GM21381 (cell line): ENCODE measurements at regions not wholly inside any gene's neighbourhood (a gene's known extent, or its start where the extent isn't known, plus 50 kb on each side); places are given as distances from the start of the nearest gene placed in this dataset.
A peak's percentile ranks its signal among the peaks of the same experiment; 100 is the strongest.

ENCODE experiments used
- ATAC-seq: cut with Tn5 transposase; IDR thresholded peaks from one replicate; pipeline ENCODE4 v1.9.1; 2021; ENCODE audit warnings: mild to moderate bottlenecking, moderate library complexity; ENCODE audit not compliant: unreplicated experiment

DNA sequence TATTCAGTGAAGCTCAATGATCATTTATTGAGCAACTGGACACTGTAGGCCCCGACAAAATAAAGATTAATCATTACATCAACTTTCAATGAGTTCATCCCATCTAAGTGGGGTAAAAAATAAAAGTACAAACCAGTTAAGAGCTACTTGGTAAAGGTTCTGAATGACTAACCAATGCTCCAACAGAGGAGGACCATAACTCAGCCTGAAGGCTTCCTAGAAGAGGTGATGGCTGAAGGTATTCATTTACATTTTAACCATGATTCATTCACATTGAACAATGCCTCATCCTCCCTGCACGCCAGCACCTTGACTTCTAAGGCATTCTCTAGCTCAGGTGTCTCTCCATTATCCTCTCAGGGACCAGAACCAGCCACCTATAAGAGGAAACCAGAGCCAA is 201.4 kb downstream of the ZNF462 start:
- no peak for ATAC-seq

DNA sequence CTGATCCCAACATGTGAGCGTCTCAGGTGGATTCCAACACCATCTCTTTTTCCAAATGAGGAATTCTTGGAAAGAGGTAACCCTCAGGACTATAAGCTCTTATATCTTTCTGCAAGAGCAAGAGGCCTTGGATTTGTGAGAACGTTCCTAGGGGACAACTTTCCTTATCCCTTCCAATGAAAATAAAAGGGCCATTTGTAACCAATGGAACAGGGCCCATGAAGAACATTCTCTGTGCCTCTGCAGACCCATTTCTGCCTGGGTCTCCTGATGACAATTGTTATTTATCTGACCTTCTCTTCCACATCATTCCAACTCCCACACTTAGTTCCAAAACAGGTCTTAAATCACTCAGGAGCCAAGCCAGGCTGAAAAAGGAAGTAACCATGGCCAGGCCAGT is 202.6 kb downstream of the ZNF462 start:
- ATAC-seq = no peak

DNA sequence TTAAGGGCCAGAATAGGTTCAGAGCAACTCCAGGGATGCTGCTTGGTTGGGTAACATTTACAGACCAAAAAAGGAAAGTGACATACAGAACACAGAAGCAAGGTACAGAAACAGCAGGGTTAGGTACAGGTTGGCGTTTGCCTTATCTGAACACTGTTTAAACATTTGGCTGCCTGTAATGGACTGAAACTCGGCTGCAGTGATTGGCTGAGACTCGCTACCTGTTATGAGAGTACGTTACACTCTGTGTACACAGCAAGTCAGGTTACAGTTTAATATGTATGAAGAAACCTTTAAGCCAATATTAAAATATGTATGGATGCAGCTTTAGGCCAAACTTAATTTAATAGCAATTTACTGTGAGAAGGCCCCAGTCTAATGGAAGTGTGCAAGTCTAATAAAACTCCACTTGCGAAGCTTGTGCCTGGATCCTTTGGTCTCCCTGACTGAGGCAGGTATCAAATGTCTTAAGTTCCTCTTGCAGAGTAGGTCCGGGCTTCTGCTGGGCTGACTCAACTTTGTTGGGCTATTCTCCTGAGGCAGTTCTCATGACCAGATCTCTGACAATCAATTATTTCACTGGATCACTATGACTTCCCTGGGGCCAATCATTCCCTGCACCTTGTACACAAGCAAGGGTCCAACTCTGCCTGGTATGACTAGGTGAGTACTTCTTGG is 204.9 kb downstream of the ZNF462 start:
- no peak for ATAC-seq

DNA sequence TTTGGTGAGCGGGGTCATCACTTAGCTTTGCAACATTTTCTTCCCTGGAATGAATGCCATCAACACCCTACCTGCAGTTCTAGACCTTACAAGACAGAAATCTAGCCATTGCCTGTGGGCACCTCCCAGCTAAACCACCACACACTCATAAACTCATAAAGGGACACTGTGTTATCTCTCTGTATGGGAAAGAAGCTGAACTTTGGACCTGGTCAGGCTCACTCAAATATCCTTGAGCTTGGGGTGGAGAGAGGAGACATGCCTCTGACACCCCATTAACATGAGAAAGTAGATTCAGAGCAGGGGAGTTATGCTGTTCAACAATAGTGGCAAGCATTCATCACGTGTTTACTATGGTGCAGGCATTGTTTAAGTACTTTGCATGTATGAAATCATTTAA is 205.6 kb downstream of the ZNF462 start:
- no peak for ATAC-seq

DNA sequence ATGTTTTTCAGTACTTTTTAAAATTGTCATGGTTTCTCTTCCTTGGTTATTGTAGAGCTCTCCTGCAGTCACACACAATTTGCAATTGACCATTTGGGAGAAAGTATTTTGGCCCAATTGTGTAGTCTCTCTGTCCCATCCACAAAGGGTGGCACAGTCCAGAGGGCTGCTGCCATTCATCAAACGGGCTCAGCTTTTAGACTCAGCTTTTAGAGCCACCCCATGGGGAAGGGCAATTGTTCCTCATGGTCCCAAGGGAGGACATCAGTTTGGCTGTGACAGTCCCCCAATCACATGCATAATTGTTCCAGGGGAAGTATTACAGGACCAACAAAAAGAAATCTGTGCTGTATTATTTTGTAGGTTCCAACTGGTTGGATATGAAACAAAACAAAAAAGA is 207.6 kb downstream of the ZNF462 start:
- ATAC-seq = no peak

DNA sequence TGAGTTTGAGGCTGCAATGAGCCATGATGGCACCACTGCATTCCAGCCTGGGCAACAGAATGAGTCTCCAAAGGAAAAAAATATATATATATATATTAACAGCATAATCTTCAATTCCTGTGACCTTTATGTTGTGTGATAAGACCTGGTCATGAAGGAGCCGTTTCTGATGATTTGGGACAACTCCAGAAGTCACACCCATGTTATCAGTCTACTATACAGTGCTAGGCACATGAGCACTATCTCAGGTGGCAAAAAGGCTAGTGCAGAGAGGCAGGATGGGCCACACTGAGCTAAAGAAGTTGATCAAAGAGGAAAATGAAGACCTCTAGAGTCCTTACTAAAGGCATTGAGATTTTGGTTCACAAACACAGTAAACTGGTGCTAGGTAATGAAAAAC is 205.0 kb upstream of the RAD23B start:
- no peak for ATAC-seq

DNA sequence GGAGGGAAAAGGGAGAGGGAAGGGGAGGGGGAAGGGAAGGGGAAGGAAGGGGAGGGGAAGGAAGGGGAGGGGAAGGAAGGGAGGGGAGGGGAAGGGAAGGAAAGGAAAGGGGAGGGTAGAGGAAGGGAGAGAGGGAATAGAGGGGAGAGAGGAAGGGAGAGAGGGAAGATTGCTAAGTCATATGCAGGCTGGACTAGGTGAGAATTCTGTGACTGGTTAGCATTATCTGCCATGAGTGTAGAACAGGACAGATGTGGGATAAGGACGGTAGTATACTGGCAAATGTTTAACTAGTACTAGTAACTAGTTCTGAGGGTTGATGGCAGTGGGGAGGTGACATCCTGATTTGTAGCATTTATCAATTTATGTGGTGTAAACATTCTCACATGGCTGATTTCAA is 203.5 kb upstream of the RAD23B start:
- no peak for ATAC-seq

DNA sequence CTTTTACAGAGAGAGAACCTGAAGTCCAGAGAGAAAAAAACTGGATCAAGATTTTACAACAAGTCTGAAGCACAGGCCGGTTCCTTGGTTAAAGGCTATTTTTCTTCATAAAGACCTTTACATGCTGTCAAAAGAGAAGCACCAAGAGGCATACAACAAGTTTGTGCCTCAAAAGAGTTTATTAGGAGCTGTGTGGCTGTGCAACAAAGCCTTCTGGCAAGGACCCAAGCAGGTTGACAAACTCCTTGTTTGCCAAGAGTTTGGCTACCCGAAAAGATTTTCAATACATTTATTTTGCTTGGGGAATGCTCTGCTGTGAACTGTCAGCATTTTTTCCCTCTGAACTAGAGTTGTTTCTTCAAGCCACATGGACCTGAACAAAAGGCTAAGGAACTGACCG is 202.9 kb upstream of the RAD23B start:
- no peak for ATAC-seq

DNA sequence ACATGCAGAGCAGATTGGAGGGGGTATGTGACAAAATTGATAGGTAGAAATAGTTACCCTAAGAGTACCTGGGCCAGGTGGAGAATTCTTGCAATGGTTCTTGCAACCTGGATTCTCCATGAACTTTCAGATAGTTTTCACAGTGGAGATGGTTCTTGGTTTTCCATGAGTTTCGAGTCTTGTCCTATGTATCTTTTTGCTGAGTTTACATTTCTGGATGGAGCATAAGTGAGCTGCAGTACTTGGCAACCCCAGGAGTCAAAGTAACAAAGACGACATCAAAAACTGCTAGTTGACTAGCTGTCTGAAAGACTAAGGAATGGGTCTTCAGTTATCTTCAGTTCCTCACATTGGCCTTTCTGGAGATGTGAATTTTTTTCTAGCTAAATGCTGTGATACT is 196.6 kb upstream of the RAD23B start:
- ATAC-seq = no peak

DNA sequence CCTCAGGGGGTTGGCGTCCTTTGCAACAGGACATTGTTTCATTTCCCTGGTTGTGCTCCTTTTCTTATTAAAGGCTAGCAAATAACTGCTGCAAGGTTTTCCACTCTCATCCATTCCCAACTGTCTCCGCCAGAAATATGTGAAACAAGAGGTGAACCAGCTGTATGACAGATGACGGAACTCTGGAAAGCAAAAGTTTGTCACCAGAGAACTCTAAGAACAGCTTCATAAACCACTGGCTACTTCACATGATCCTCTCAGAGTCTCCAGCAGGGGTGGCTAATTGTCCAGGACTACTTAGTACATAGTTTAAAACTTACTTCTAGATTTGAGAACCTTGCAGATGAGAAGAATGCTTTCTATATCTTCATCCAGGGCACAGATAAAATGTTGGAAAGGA is 195.9 kb upstream of the RAD23B start:
- ATAC-seq = no peak

DNA sequence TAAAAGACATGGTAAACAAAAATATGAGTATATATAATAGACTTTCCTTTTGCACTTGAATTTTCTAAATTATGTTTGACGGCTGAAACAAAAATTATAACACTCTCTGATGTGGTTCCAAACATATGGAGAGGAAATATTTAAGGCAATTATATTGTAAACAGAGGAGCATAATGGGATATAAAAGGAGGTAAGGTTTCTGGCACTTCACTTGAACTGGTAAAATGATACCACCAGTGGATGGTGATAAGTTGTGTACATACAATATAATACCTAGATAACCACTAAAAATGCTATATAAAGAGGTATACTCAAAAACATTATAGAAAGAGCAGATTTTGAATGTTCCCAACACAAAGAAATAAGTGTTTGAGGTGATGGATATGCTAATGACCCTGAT is 192.9 kb upstream of the RAD23B start:
- ATAC-seq = no peak

DNA sequence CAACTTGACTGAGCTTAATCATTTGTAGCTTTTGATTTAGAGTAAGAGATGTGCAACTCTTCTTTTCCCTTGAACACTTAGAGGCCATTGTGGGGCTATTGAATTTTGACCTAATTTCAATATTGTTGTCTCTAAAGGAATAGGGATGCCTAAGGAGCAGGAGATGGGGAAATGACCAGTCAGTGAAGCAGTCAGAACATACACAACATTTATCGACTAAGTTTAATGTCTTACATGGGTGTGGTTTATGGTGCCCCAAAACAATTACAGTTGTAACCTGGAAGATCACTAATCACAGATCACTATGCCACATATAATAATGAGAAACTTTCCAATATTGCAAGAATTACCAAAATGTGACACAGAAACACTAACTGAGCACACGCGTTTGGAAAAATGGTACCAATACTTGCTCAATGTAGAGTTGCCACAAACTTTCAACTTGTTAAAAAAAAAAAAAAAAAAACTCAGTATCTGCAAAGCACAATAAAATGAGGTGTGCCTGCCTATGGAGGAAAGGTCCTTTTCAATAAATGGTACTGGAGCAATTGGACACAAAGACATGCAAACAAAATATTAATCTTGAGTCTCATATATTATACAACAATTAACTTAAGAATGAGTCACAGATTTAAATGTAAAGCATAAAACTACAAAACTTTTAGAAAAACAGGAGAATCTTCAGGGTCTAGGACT is 189.6 kb upstream of the RAD23B start:
- ATAC-seq = no peak

DNA sequence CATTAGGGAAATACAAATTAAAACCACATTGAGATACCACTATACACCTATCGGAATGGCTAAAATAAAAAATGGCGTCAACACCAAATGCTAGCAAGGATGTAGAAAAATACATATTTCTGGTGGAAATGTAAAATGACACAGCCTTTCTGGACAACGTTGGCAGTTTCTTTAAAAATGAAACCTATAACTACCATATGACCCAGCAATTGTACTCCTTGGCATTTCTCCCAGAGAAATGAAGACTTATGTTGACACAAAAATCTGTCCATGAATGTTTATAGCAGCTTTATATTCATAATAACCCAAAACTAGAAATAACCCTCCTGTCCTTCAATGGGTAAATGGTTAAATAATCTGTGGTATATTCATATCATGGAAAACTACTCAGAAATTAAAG is 188.7 kb upstream of the RAD23B start:
- no peak for ATAC-seq

DNA sequence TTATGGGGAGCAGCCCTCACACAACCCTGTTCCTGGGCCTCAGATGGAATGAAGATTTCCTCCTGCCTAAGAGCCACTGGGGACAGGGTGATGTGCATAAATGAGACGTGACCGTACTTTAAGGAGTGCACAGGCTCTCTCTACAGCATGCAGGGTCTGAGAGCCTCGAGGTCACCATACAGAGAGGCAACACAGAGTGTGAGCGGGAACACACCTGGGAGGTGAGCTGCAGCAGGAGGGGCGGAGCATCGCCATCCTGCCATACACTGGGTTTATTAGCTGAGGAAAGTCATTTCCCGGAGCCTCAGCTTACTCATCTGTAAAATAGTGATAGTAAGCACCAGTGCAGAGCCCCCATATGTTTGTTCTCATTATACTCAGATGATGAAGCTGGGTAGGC is 182.5 kb upstream of the RAD23B start:
- no peak for ATAC-seq

DNA sequence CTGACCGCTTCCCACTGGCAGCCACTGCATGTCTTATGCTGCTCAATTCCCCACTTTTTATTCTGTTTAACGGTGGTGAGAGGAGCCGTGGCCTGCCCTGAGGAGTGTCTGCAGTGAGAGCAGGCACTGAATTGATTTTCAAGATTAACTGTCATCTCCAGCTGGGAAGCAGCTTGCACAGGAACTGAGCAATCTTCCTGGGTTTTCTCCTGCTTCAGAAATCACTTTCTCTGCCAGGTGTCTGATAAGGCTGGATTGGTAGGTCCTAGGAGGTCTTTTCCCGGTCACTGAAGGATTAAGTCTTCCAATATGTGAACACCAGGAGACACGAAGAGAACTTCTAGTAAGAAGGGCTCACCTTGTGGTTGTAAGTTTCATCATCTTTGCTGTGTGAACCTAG is 181.1 kb upstream of the RAD23B start:
- ATAC-seq = no peak

DNA sequence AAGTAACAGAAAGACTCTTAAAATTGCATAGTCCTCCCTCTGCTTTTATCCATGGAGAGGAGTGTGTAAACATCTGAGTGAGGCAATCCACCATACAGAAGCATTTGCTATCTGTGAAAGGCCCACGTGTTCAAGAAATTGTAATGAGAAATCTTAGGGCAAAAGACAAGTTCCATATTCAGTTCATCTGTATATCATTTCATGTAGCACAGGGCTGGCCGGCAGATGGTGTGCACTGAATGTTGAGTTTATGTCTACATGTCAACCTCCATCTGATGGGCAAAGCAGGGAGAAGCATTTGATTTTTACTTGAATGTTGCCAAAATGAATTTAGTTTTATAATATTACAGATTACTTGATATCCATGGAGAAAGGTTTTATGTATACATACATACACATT is 179.5 kb upstream of the RAD23B start:
- no peak for ATAC-seq

DNA sequence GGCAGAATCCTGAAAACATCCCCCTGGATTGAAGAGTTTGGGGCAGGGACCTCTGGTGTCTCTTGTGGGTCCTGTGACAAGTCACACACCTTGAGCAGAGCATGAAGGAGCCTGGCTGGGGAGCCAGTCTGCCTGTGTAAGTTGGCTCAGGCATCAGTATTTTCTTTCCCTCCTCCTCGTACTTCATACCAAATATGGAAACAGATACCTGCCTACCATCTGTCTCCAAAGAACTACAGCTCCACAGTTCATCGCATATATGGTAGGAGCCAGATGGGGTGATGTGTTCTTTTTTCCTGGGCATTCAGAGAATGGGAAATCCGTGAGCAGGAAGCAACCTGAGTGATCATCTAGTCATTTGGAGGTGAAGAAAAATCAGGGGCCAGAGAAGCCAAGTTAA is 177.3 kb upstream of the RAD23B start:
- no peak for ATAC-seq

DNA sequence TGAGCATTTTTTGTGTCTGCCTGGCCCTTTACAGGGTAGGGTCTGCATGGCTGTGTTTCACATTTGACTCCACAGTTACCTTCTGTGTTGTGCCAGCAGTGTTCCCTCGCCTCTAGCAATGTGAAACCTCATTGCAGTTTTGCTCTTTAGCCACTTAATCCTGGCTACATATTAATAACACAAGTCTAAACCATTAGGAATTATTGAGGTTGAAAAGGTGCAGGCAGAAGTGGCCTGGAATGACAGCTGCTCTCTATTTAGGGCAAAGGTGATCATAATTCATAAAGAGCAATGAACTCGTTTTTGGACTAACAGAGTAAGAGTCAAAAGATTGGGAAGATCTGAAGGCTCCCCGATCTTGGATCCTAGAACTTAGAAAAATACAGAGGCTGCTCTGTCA is 176.7 kb upstream of the RAD23B start:
- no peak for ATAC-seq

DNA sequence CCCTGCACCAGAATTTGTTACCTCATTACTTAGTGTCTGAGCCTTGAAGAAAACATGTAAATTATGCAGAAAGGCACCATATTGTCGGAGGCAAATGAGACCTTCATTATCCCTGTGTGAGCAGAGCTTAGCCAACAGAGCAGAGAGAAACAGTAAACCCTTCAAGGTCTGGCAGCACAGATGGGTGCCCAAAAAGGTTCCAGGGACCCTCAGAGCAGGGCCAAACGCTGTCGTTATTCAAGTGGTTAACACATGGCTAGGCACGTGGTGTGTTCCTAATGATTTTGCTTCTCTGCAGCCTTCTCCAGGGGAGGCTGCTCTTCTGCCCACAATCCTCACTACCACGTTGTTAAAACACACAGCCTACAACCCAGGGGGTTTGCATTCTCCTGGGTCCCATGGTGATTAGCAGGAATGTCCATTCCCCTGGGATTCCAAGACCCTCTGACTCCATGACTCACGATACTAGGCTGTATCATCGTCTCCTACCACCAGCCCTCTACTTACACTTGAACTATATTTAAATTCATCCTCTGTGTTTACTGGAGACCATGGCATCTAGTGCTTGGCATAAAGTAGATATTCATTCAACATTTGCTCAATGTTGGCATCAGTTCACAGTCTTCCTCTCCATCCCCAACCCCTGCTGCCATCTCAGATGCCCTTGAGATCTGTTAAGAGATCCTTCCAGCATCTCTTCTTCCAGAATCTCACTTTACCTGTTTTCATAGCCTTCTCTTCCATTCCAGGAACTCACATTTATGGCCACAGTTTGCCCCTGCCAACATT is 174.5 kb upstream of the RAD23B start:
- no peak for ATAC-seq

DNA sequence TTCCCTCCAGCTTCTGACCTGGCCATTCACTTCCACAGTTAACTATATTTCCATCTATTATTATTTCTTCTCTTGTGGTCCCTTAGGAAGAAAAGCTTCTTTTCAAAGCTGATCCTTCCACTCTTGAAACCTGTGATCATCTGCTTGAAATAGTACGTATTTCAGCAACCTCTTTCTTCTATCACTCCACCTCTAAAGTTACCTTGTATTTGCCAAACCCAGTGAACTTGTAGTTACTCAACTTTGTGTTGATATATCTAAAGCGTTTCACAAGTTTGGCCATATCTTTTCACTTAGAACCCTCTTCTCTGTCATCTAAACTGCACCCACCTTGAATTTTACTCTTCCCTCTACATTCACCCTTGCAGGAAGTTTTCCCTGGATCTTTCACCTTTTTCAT is 173.8 kb upstream of the RAD23B start:
- ATAC-seq = no peak

DNA sequence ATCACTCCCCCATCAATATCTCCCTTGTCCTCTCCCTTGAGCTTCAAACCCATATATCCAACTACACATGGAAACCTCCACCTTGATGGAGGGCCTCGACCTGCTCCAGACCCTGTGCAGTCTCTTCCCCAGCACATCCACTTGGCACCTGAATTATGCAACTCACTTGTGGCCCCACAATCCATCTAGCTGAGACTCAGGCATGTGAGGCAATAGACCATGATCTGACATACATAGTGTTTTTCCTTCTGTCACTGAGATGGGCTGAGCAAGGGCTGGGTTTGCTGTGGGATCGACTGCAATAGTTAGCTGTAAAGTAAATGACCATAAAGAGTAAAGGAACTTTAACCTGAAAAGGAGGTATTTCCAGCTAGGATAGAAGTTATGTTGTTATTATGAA is 172.9 kb upstream of the RAD23B start:
- ATAC-seq = no peak

DNA sequence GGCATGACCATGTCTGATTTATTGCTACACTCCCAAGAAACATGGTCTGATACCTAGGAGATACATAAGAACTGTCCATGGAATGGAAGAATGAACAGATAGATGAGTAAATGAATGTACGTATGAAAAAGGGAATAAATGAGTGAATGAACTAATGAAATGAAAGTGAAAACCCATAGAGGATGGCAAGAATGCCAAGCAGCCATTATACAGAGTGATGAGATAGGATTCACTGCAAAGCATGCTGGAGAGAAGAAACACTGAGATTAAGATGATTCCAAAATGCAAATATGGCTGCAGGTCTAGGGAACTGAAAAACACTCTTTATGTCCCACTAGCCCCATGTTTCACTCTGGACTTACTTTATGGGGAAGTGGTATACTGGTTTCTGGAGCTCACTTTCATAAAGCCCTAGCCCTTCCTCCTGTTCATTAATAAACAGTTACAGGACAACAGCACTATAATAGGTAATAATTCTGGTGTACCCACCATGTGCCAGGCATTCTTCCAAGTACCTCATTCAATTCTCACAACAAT is 170.3 kb upstream of the RAD23B start:
- peak; percentile 75 for ATAC-seq
